GM23338 (cell line): ENCODE measurements at regions not wholly inside any gene's neighbourhood (a gene's known extent, or its start where the extent isn't known, plus 50 kb on each side); places are given as distances from the start of the nearest gene placed in this dataset.

Experiments used
- ATAC-seq: fragments of 200-7000 bp; cut with Tn5 transposase; 3 replicates; pipeline ENCODE4 v1.9.1; 2020
- DNase-seq: peaks from one replicate; pipeline ENCODE4 v3.0.0-alpha.2; 2015; ENCODE audit warnings: low spot score
- H2AFZ ChIP-seq: fragments of 200-600 bp; sonication (generic); 2 replicates; pipeline ENCODE4 v1.8.0; 2016; ENCODE audit warnings: antibody characterized with exemption, mild to moderate bottlenecking, moderate library complexity
- H3F3A ChIP-seq: fragments of 200-600 bp; sonication (generic); replicated peaks from 2 replicates; pipeline ENCODE4 v1.8.0; 2017; ENCODE audit warnings: antibody characterized with exemption, mixed run types, low read depth
- H3K27ac ChIP-seq: fragments of 200-600 bp; sonication (generic); 2 replicates; pipeline ENCODE4 v1.6.1; 2016; ENCODE audit warnings: low read depth
- H3K27me3 ChIP-seq: fragments of 200-600 bp; sonication (generic); 2 replicates; pipeline ENCODE4 v1.8.0; 2016; ENCODE audit warnings: mild to moderate bottlenecking, mixed run types, moderate library complexity; ENCODE audit not compliant: insufficient read depth
- H3K36me3 ChIP-seq: fragments of 200-600 bp; sonication (generic); 2 replicates; pipeline ENCODE4 v1.8.0; 2016; ENCODE audit warnings: mild to moderate bottlenecking; ENCODE audit not compliant: insufficient read depth
- H3K4me1 ChIP-seq: fragments of 200-600 bp; sonication (generic); 2 replicates; pipeline ENCODE4 v1.8.0; 2016; ENCODE audit warnings: mild to moderate bottlenecking, moderate library complexity; ENCODE audit not compliant: insufficient read depth
- H3K4me2 ChIP-seq: fragments of 200-600 bp; sonication (generic); 2 replicates; pipeline ENCODE4 v1.7.1; 2017; ENCODE audit warnings: mixed run types
- H3K4me3 ChIP-seq: fragments of 200-600 bp; sonication (generic); 2 replicates; pipeline ENCODE4 v1.6.1; 2016; ENCODE audit warnings: mixed run types
- H3K79me2 ChIP-seq: fragments of 200-600 bp; sonication (generic); replicated peaks from 2 replicates; pipeline ENCODE4 v1.8.0; 2017; ENCODE audit warnings: mild to moderate bottlenecking; ENCODE audit not compliant: insufficient read depth
- H3K9me2 ChIP-seq: fragments of 200-600 bp; sonication (generic); 2 replicates; pipeline ENCODE4 v1.8.0; 2017; ENCODE audit not compliant: insufficient read depth
- H4K20me1 ChIP-seq: fragments of 200-600 bp; sonication (generic); replicated peaks from 2 replicates; pipeline ENCODE4 v1.8.0; 2017; ENCODE audit warnings: mild to moderate bottlenecking; ENCODE audit not compliant: insufficient read depth
- H3K27ac Mint-ChIP-seq: 2 replicates; pipeline ENCODE4 v1.8.0; 2020; ENCODE audit warnings: inconsistent platforms, mild to moderate bottlenecking, moderate library complexity, mixed read lengths
- H3K27me3 Mint-ChIP-seq: 3 replicates; pipeline ENCODE4 v1.8.0; 2022; ENCODE audit warnings: low read depth, mild to moderate bottlenecking, moderate library complexity, mixed read lengths, inconsistent platforms; ENCODE audit not compliant: insufficient read depth, poor library complexity
- H3K36me3 Mint-ChIP-seq: 3 replicates; pipeline ENCODE4 v1.8.0; 2021; ENCODE audit warnings: low read depth, mild to moderate bottlenecking, inconsistent platforms, moderate library complexity, mixed read lengths
- H3K4me1 Mint-ChIP-seq: 3 replicates; pipeline ENCODE4 v1.8.0; 2020; ENCODE audit warnings: mild to moderate bottlenecking, inconsistent platforms, mixed read lengths
- H3K4me3 Mint-ChIP-seq: 3 replicates; pipeline ENCODE4 v1.8.0; 2021; ENCODE audit warnings: moderate library complexity, mild to moderate bottlenecking, inconsistent platforms, mixed read lengths
- H3K9me3 Mint-ChIP-seq: 3 replicates; pipeline ENCODE4 v1.8.0; 2020; ENCODE audit warnings: moderate library complexity, mild to moderate bottlenecking, inconsistent platforms, mixed read lengths
- CREB1 ChIP-seq: fragments of 250-450 bp; sonication (Bioruptor Pico); IDR thresholded peaks from 2 replicates; pipeline ENCODE4 v1.5.0; 2020; ENCODE audit warnings: low read depth, mild to moderate bottlenecking, moderate library complexity
- STAT1 ChIP-seq: IDR thresholded peaks from one replicate; pipeline ENCODE4 v1.6.1; 2016; ENCODE audit warnings: antibody characterized with exemption; ENCODE audit not compliant: unreplicated experiment
- ZNF114 ChIP-seq: fragments of 250-450 bp; sonication (Bioruptor Pico); IDR thresholded peaks from 2 replicates; pipeline ENCODE4 v1.5.0; 2020; ENCODE audit warnings: mild to moderate bottlenecking, moderate library complexity
- ZNF331 ChIP-seq: fragments of 250-450 bp; sonication (Bioruptor Pico); IDR thresholded peaks from 2 replicates; pipeline ENCODE4 v1.5.0; 2020; ENCODE audit warnings: low read depth, mild to moderate bottlenecking, moderate library complexity
- TF ChIP-seq, protein P1 (sequence below): IDR thresholded peaks from one replicate; pipeline ENCODE4 v1.6.1; 2018; ENCODE audit warnings: antibody characterized with exemption; ENCODE audit not compliant: unreplicated experiment
- TF ChIP-seq, protein P2 (sequence below), 2 experiments: fragments of 200-600 bp in 1 of 2; sonication (generic) in 1 of 2; conservative IDR thresholded peaks; 2 replicates each; pipeline versions ENCODE4 v1.5.1 to v1.6.1; 2016 to 2017; ENCODE audit warnings: antibody characterized with exemption in 2 of 2, low read depth in 2 of 2, mild to moderate bottlenecking in 2 of 2, moderate library complexity in 1 of 2
- TF ChIP-seq, protein P3 (sequence below): fragments of 250-450 bp; sonication (Bioruptor Pico); IDR thresholded peaks from 2 replicates; pipeline ENCODE4 v1.5.0; 2020; ENCODE audit warnings: mild to moderate bottlenecking, moderate library complexity

DNA sequence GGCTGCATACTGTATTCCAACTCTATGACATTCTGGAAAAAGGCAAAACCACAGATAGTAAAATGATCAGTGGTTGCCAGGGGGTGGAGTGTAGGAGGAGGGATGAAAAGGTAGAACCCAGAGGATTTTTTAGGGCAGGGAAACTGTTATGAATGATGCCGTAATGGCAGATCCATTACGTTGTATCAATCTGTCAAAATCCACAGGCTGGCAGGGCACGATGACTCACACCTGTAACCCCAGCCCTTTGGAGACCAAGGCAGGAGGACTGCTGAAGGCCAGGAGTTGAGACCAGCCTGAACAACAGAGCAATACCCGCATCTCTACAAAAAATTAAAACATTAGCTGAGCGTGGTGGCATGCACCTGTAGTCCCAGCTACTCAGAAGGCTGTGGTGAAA, 91.8 kb downstream of the RMI2 start:
- peaks cover 12% of the 10 kb centered on the region; the same call in 2 of the 3 replicates for H3K9me3 Mint-ChIP-seq
- H3K9me2 ChIP-seq = no peaks in the 10 kb centered on the region
- TF ChIP-seq ZNF331 = no peak
- H4K20me1 ChIP-seq = no peaks in the 10 kb centered on the region
- ATAC-seq (no peak), DNase-seq (no peak)
- no peaks in the 10 kb centered on the region for H3K36me3 Mint-ChIP-seq
- no peak overlapping the region for H3K4me3 Mint-ChIP-seq
- H3K36me3 ChIP-seq = no peaks in the 10 kb centered on the region
- H3F3A ChIP-seq = no peaks in the 10 kb centered on the region
- H3K27me3 ChIP-seq = no peaks in the 10 kb centered on the region
- H3K79me2 ChIP-seq = no peaks in the 10 kb centered on the region
- no peaks in the 10 kb centered on the region for H3K4me1 Mint-ChIP-seq
- no peaks in the 10 kb centered on the region for H3K4me1 ChIP-seq
- no peak overlapping the region for H3K27ac ChIP-seq
- no peak overlapping the region for H3K27ac Mint-ChIP-seq
- no peak overlapping the region for H3K4me2 ChIP-seq
- H3K27me3 Mint-ChIP-seq = peaks cover 1% of the 10 kb centered on the region
- H2AFZ ChIP-seq = no peak overlapping the region
- no peak overlapping the region for H3K4me3 ChIP-seq

DNA sequence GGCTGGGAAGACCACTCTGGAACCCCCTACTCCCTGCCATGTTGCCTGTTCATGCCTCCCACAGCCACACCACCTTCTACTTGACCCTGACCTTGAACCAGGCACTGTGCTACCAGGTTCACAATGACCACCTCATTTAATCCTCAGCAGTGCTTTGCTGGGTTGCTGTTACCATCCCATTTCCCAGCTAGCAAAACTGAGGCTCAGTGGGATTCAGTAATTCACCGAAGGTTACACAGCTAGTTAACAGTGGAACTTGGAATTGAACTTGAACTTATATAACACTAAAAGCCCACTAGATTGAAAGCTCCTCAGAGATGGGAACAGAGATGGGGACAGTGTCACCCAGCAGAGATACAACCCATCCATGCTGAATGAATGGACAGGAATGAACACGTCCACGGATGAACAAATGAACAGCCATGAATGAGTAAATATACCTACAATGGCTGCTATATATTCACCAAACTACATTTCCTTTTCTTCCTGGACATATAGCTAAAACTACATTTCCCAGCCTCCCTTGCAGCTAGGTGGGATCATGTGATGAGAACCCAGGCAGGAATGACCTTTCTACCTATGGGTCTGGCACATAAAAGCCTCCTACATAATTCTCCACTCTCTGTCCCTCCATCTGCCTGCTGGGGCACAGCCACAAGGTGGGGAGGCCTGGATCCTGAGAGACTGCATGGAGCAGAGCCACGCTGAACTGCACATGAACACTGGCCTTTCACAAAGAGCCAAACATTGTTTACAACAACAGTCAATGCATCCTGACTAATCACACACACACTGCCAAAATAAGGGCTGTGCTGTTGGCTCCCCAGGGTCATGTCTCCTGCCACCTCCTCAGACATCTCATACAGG, 94.8 kb downstream of the RMI2 start:
- Histone ChIP-seq H3F3A (no peaks in the 10 kb centered on the region), H2AFZ (peak overlapping the region; percentile 90; the same call in 1 of the 2 replicates), H3K79me2 (no peaks in the 10 kb centered on the region), H3K36me3 (no peaks in the 10 kb centered on the region), H4K20me1 (no peaks in the 10 kb centered on the region), H3K4me3 (no peak overlapping the region), H3K4me1 (no peaks in the 10 kb centered on the region), H3K27me3 (no peaks in the 10 kb centered on the region), H3K4me2 (no peak overlapping the region), H3K9me2 (no peaks in the 10 kb centered on the region), H3K27ac (no peak overlapping the region)
- TF ChIP-seq, protein P1, sequence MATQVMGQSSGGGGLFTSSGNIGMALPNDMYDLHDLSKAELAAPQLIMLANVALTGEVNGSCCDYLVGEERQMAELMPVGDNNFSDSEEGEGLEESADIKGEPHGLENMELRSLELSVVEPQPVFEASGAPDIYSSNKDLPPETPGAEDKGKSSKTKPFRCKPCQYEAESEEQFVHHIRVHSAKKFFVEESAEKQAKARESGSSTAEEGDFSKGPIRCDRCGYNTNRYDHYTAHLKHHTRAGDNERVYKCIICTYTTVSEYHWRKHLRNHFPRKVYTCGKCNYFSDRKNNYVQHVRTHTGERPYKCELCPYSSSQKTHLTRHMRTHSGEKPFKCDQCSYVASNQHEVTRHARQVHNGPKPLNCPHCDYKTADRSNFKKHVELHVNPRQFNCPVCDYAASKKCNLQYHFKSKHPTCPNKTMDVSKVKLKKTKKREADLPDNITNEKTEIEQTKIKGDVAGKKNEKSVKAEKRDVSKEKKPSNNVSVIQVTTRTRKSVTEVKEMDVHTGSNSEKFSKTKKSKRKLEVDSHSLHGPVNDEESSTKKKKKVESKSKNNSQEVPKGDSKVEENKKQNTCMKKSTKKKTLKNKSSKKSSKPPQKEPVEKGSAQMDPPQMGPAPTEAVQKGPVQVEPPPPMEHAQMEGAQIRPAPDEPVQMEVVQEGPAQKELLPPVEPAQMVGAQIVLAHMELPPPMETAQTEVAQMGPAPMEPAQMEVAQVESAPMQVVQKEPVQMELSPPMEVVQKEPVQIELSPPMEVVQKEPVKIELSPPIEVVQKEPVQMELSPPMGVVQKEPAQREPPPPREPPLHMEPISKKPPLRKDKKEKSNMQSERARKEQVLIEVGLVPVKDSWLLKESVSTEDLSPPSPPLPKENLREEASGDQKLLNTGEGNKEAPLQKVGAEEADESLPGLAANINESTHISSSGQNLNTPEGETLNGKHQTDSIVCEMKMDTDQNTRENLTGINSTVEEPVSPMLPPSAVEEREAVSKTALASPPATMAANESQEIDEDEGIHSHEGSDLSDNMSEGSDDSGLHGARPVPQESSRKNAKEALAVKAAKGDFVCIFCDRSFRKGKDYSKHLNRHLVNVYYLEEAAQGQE = no peak
- TF ChIP-seq, protein P2, sequence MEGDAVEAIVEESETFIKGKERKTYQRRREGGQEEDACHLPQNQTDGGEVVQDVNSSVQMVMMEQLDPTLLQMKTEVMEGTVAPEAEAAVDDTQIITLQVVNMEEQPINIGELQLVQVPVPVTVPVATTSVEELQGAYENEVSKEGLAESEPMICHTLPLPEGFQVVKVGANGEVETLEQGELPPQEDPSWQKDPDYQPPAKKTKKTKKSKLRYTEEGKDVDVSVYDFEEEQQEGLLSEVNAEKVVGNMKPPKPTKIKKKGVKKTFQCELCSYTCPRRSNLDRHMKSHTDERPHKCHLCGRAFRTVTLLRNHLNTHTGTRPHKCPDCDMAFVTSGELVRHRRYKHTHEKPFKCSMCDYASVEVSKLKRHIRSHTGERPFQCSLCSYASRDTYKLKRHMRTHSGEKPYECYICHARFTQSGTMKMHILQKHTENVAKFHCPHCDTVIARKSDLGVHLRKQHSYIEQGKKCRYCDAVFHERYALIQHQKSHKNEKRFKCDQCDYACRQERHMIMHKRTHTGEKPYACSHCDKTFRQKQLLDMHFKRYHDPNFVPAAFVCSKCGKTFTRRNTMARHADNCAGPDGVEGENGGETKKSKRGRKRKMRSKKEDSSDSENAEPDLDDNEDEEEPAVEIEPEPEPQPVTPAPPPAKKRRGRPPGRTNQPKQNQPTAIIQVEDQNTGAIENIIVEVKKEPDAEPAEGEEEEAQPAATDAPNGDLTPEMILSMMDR (conservative IDR thresholded peaks at IDR 0.05; ENCODE audit: low read depth in 2 of 2) = no peak
- TF ChIP-seq STAT1 = no peak
- TF ChIP-seq, protein P3, sequence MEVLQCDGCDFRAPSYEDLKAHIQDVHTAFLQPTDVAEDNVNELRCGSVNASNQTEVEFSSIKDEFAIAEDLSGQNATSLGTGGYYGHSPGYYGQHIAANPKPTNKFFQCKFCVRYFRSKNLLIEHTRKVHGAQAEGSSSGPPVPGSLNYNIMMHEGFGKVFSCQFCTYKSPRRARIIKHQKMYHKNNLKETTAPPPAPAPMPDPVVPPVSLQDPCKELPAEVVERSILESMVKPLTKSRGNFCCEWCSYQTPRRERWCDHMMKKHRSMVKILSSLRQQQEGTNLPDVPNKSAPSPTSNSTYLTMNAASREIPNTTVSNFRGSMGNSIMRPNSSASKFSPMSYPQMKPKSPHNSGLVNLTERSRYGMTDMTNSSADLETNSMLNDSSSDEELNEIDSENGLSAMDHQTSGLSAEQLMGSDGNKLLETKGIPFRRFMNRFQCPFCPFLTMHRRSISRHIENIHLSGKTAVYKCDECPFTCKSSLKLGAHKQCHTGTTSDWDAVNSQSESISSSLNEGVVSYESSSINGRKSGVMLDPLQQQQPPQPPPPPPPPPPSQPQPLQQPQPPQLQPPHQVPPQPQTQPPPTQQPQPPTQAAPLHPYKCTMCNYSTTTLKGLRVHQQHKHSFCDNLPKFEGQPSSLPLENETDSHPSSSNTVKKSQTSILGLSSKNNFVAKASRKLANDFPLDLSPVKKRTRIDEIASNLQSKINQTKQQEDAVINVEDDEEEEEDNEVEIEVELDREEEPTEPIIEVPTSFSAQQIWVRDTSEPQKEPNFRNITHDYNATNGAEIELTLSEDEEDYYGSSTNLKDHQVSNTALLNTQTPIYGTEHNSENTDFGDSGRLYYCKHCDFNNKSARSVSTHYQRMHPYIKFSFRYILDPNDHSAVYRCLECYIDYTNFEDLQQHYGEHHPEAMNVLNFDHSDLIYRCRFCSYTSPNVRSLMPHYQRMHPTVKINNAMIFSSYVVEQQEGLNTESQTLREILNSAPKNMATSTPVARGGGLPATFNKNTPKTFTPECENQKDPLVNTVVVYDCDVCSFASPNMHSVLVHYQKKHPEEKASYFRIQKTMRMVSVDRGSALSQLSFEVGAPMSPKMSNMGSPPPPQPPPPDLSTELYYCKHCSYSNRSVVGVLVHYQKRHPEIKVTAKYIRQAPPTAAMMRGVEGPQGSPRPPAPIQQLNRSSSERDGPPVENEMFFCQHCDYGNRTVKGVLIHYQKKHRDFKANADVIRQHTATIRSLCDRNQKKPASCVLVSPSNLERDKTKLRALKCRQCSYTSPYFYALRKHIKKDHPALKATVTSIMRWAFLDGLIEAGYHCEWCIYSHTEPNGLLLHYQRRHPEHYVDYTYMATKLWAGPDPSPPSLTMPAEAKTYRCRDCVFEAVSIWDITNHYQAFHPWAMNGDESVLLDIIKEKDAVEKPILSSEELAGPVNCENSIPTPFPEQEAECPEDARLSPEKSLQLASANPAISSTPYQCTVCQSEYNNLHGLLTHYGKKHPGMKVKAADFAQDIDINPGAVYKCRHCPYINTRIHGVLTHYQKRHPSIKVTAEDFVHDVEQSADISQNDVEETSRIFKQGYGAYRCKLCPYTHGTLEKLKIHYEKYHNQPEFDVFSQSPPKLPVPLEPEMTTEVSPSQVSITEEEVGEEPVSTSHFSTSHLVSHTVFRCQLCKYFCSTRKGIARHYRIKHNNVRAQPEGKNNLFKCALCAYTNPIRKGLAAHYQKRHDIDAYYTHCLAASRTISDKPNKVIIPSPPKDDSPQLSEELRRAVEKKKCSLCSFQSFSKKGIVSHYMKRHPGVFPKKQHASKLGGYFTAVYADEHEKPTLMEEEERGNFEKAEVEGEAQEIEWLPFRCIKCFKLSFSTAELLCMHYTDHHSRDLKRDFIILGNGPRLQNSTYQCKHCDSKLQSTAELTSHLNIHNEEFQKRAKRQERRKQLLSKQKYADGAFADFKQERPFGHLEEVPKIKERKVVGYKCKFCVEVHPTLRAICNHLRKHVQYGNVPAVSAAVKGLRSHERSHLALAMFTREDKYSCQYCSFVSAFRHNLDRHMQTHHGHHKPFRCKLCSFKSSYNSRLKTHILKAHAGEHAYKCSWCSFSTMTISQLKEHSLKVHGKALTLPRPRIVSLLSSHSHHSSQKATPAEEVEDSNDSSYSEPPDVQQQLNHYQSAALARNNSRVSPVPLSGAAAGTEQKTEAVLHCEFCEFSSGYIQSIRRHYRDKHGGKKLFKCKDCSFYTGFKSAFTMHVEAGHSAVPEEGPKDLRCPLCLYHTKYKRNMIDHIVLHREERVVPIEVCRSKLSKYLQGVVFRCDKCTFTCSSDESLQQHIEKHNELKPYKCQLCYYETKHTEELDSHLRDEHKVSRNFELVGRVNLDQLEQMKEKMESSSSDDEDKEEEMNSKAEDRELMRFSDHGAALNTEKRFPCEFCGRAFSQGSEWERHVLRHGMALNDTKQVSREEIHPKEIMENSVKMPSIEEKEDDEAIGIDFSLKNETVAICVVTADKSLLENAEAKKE (CRISPR knock-in tag) = no peak
- no peak for TF ChIP-seq ZNF331
- no peak for TF ChIP-seq ZNF114
- TF ChIP-seq CREB1 (CRISPR knock-in tag) = no peak
- 0 out of 2 replicates have a peak overlapping the region, but pooled peaks have one; percentile 11 for H3K27ac Mint-ChIP-seq
- peaks cover 1% of the 10 kb centered on the region for H3K27me3 Mint-ChIP-seq
- no peak overlapping the region for H3K4me3 Mint-ChIP-seq
- peaks cover 12% of the 10 kb centered on the region; the same call in 2 of the 3 replicates for H3K9me3 Mint-ChIP-seq
- ATAC-seq (no peak; the same call in 2 of the 3 replicates), DNase-seq (peak; percentile 59)
- H3K4me1 Mint-ChIP-seq = no peaks in the 10 kb centered on the region
- H3K36me3 Mint-ChIP-seq = no peaks in the 10 kb centered on the region
